PFSK-1 (cell line): ENCODE measurements at regions not wholly inside any gene's neighbourhood (a gene's known extent, or its start where the extent isn't known, plus 50 kb on each side); places are given as distances from the start of the nearest gene placed in this dataset.

ENCODE experiments used
- FOXP2 ChIP-seq: optimal IDR thresholded peaks from 2 replicates; pipeline ENCODE3; 2011; ENCODE audit warnings: borderline replicate concordance, control low read depth, inconsistent platforms; ENCODE audit not compliant: insufficient read depth; ENCODE audit errors: extremely low read length, extremely low read depth
- POLR2AphosphoS5 ChIP-seq: IDR thresholded peaks from 2 replicates; pipeline ENCODE4 v1.6.1; 2012; ENCODE audit warnings: low read depth, mild to moderate bottlenecking, control low read depth, low read length, moderate library complexity
- SIN3A ChIP-seq: IDR thresholded peaks from 2 replicates; pipeline ENCODE4 v1.6.1; 2012; ENCODE audit warnings: mild to moderate bottlenecking, low read length, moderate library complexity, borderline replicate concordance; ENCODE audit not compliant: insufficient read depth
- TAF1 ChIP-seq: IDR thresholded peaks from 2 replicates; pipeline ENCODE4 v1.6.1; 2012; ENCODE audit warnings: low read length, control low read depth, borderline replicate concordance; ENCODE audit not compliant: insufficient read depth
- TF ChIP-seq, protein P1 (sequence below), 2 experiments: IDR thresholded peaks; 2 replicates each; pipeline versions ENCODE4 v1.6.1 to v1.8.0; 2011 to 2012; ENCODE audit warnings: low read depth in 2 of 2, low read length in 2 of 2, control low read depth in 1 of 2, inconsistent platforms in 1 of 2, mild to moderate bottlenecking in 1 of 2, moderate library complexity in 1 of 2; ENCODE audit not compliant: insufficient read depth in 1 of 2

DNA sequence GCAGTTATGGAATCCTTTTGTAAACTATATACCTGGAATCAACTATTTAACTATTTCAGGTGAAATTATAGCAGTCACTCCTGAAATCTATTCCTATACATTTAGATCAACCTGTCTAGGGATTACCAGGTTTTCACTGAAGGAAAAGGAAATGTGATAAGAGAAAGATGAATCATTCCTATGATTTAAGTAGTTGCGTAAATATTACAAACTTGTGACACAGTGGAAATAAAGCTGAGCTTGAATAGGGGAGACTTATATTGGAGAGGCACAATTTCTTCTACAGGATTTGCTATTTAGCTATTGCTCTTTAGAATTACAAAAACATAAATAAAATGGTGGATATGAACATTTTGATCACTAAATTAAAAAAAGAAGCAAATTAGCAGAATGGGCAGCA lies 284.1 kb upstream of the EPHA5 start:
- no peak for TF ChIP-seq FOXP2
- TF ChIP-seq, protein P1, sequence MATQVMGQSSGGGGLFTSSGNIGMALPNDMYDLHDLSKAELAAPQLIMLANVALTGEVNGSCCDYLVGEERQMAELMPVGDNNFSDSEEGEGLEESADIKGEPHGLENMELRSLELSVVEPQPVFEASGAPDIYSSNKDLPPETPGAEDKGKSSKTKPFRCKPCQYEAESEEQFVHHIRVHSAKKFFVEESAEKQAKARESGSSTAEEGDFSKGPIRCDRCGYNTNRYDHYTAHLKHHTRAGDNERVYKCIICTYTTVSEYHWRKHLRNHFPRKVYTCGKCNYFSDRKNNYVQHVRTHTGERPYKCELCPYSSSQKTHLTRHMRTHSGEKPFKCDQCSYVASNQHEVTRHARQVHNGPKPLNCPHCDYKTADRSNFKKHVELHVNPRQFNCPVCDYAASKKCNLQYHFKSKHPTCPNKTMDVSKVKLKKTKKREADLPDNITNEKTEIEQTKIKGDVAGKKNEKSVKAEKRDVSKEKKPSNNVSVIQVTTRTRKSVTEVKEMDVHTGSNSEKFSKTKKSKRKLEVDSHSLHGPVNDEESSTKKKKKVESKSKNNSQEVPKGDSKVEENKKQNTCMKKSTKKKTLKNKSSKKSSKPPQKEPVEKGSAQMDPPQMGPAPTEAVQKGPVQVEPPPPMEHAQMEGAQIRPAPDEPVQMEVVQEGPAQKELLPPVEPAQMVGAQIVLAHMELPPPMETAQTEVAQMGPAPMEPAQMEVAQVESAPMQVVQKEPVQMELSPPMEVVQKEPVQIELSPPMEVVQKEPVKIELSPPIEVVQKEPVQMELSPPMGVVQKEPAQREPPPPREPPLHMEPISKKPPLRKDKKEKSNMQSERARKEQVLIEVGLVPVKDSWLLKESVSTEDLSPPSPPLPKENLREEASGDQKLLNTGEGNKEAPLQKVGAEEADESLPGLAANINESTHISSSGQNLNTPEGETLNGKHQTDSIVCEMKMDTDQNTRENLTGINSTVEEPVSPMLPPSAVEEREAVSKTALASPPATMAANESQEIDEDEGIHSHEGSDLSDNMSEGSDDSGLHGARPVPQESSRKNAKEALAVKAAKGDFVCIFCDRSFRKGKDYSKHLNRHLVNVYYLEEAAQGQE (IDR thresholded peaks at IDR 0.05; ENCODE audit: insufficient read depth in 1 of 2, low read depth in 2 of 2, low read length in 2 of 2), result no peak

- no peak for TF ChIP-seq TAF1
- TF ChIP-seq, protein P1 (IDR thresholded peaks at IDR 0.05; ENCODE audit: insufficient read depth in 1 of 2, low read depth in 2 of 2, low read length in 2 of 2), result no peak
- TF ChIP-seq SIN3A, result no peak
- no peak for TF ChIP-seq POLR2AphosphoS5
- no peak for TF ChIP-seq FOXP2
These were observed 280.9 kb upstream of the EPHA5 start for GRCh38 chr4:65951177-65951576.

DNA sequence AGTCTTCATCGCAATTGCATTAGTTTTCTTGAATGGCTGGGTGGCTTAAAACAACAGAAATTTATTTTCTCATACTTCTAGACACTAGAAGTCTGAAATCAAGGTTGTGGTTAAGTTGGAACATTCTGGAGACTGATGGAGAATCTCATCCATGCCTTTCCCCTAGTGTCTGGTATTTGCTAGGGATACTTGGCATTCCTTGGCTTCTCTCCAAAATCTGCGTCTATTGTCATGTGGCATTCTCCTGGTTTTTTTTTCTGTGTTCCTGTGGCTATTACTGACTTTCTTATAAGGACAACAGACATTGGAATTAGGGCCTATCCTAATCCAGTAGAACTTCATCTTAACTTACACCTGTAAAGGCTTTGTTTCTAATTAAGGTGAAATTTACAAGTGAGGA lies 272.8 kb upstream of the EPHA5 start:
- no peak for TF ChIP-seq SIN3A
- TF ChIP-seq, protein P1 (IDR thresholded peaks at IDR 0.05; ENCODE audit: insufficient read depth in 1 of 2, low read depth in 2 of 2, low read length in 2 of 2), result no peak
- no peak for TF ChIP-seq TAF1
- no peak for TF ChIP-seq POLR2AphosphoS5
- no peak for TF ChIP-seq FOXP2

GRCh38 chr4:65924843-65925242 lies 254.6 kb upstream of the EPHA5 start:
- no peak for TF ChIP-seq SIN3A
- TF ChIP-seq POLR2AphosphoS5, result no peak

DNA sequence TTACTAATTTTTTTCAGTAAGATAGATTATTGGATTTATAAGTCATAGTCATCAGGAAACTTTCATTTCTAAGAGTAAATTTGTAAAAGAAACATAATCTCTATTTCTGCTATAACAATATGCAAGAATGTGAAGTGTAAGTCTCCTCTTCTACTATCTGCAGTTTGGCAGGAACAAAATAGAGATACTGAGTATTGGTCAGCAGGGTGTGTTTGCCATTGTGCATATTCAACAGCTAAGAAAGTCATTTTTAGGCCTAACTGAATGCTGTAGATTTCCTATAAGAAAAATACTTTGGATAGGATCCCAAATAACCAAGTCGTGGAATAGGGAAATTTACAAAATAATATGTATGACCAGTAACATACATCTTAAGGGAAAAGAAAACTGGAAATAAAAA lies 253.3 kb upstream of the EPHA5 start:
- TF ChIP-seq FOXP2 (no peak), TAF1 (no peak), POLR2AphosphoS5 (no peak), SIN3A (no peak)
- TF ChIP-seq, protein P1 (IDR thresholded peaks at IDR 0.05; ENCODE audit: insufficient read depth in 1 of 2, low read depth in 2 of 2, low read length in 2 of 2), result no peak

- TF ChIP-seq POLR2AphosphoS5, result no peak
- no peak for TF ChIP-seq SIN3A
- TF ChIP-seq, protein P1 (IDR thresholded peaks at IDR 0.05; ENCODE audit: insufficient read depth in 1 of 2, low read depth in 2 of 2, low read length in 2 of 2), result no peak
- no peak for TF ChIP-seq FOXP2
- no peak for TF ChIP-seq TAF1
These were observed 250.9 kb upstream of the EPHA5 start for GRCh38 chr4:65921180-65921579.
